Loucy (cell line): ENCODE measurements at regions not wholly inside any gene's neighbourhood (a gene's known extent, or its start where the extent isn't known, plus 50 kb on each side); places are given as distances from the start of the nearest gene placed in this dataset.

Experiments
- H2AFZ ChIP-seq: fragments of 200-600 bp; sonication (generic); 2 replicates; pipeline ENCODE4 v1.6.0; 2016; ENCODE audit warnings: antibody characterized with exemption, mild to moderate bottlenecking, low read length, moderate library complexity
- H3F3A ChIP-seq: fragments of 200-600 bp; 2 replicates; pipeline ENCODE4 v1.6.0; 2016; ENCODE audit warnings: antibody characterized with exemption, low read depth, mild to moderate bottlenecking
- H3K27me3 ChIP-seq: fragments of 200-600 bp; sonication (generic); 2 replicates; pipeline ENCODE4 v1.6.1; 2014; ENCODE audit warnings: low read length, mild to moderate bottlenecking; ENCODE audit not compliant: insufficient read depth, poor library complexity, severe bottlenecking
- H3K36me3 ChIP-seq: fragments of 200-600 bp; sonication (generic); 2 replicates; pipeline ENCODE4 v1.6.1; 2016; ENCODE audit warnings: low read length; ENCODE audit not compliant: insufficient read depth
- H3K4me1 ChIP-seq: fragments of 200-600 bp; sonication (generic); 2 replicates; pipeline ENCODE4 v1.5.1; 2014; ENCODE audit warnings: low read length, mild to moderate bottlenecking; ENCODE audit not compliant: insufficient read depth, poor library complexity, severe bottlenecking
- H3K4me2 ChIP-seq: fragments of 200-600 bp; sonication (generic); 2 replicates; pipeline ENCODE4 v1.6.0; 2014; ENCODE audit warnings: antibody characterized with exemption, low read length, low read depth, mild to moderate bottlenecking; ENCODE audit not compliant: poor library complexity, severe bottlenecking
- H3K4me3 ChIP-seq: fragments of 200-600 bp; sonication (generic); 2 replicates; pipeline ENCODE4 v1.5.1; 2014; ENCODE audit warnings: low read length, mild to moderate bottlenecking, mixed read lengths; ENCODE audit not compliant: poor library complexity, severe bottlenecking
- H3K79me2 ChIP-seq: fragments of 200-600 bp; sonication (generic); 2 replicates; pipeline ENCODE4 v1.6.1; 2014; ENCODE audit warnings: low read length; ENCODE audit not compliant: insufficient read depth
- H3K9ac ChIP-seq: fragments of 200-600 bp; sonication (generic); 2 replicates; pipeline ENCODE4 v1.6.0; 2014; ENCODE audit warnings: mild to moderate bottlenecking, low read depth, low read length, moderate library complexity; ENCODE audit not compliant: poor library complexity, severe bottlenecking
- H3K9me2 ChIP-seq: fragments of 200-600 bp; sonication (generic); replicated peaks from 2 replicates; pipeline ENCODE4 v1.6.1; 2016; ENCODE audit warnings: low read depth, low read length, mixed read lengths
- H3K9me3 ChIP-seq: fragments of 200-600 bp; sonication (generic); 2 replicates; pipeline ENCODE4 v1.6.1; 2014; ENCODE audit warnings: mild to moderate bottlenecking, antibody characterized with exemption, low read length, low read depth; ENCODE audit not compliant: insufficient read depth
- H4K20me1 ChIP-seq: fragments of 200-600 bp; sonication (generic); 2 replicates; pipeline ENCODE4 v1.6.0; 2014; ENCODE audit warnings: antibody characterized with exemption, low read length, mild to moderate bottlenecking; ENCODE audit not compliant: insufficient read depth, poor library complexity, severe bottlenecking
- EZH2phosphoT487 ChIP-seq: fragments of 200-600 bp; IDR thresholded peaks from 2 replicates; pipeline ENCODE4 v1.6.1; 2018; ENCODE audit warnings: antibody characterized with exemption, mild to moderate bottlenecking, moderate library complexity, borderline replicate concordance
- TF ChIP-seq, protein P1 (sequence below): fragments of 200-600 bp; sonication (generic); conservative IDR thresholded peaks from 2 replicates; pipeline ENCODE4 v1.5.1; 2014; ENCODE audit warnings: mild to moderate bottlenecking, antibody characterized with exemption, low read length

DNA sequence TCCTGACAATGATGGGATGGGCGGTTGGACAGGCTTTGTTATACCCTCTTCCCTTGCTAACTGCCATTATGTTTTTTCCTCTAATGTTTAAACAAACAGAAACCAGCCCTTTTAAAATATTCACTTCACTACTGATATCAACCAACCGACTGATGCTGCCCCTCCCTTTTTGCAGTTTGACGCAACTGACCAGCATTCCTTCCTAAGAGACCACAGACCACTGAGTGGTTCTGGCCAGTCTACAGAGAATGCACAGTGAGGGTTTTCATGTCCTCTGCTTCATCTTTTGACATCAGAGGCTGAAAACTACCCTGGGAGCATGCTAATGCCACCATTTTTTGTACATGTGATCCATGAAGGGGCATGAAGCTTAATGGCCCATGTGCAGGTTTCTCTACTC, 85.3 kb downstream of the CYP26B1 start:
- TF ChIP-seq, protein P1, sequence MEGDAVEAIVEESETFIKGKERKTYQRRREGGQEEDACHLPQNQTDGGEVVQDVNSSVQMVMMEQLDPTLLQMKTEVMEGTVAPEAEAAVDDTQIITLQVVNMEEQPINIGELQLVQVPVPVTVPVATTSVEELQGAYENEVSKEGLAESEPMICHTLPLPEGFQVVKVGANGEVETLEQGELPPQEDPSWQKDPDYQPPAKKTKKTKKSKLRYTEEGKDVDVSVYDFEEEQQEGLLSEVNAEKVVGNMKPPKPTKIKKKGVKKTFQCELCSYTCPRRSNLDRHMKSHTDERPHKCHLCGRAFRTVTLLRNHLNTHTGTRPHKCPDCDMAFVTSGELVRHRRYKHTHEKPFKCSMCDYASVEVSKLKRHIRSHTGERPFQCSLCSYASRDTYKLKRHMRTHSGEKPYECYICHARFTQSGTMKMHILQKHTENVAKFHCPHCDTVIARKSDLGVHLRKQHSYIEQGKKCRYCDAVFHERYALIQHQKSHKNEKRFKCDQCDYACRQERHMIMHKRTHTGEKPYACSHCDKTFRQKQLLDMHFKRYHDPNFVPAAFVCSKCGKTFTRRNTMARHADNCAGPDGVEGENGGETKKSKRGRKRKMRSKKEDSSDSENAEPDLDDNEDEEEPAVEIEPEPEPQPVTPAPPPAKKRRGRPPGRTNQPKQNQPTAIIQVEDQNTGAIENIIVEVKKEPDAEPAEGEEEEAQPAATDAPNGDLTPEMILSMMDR, result no peak
- TF ChIP-seq EZH2phosphoT487, result no peak
- no peaks in the 10 kb centered on the region for H4K20me1 ChIP-seq
- no peak overlapping the region for H3K4me2 ChIP-seq
- H3F3A ChIP-seq, result no peaks in the 10 kb centered on the region
- H3K4me3 ChIP-seq, result no peak overlapping the region
- H3K27me3 ChIP-seq, result no peaks in the 10 kb centered on the region
- no peak overlapping the region for H3K9ac ChIP-seq
- H3K4me1 ChIP-seq, result no peaks in the 10 kb centered on the region
- no peaks in the 10 kb centered on the region for H3K79me2 ChIP-seq
- H3K36me3 ChIP-seq, result no peaks in the 10 kb centered on the region
- no peak overlapping the region for H2AFZ ChIP-seq
- no peaks in the 10 kb centered on the region; the same call in 1 of the 2 replicates for H3K9me3 ChIP-seq
- no peaks in the 10 kb centered on the region for H3K9me2 ChIP-seq

DNA sequence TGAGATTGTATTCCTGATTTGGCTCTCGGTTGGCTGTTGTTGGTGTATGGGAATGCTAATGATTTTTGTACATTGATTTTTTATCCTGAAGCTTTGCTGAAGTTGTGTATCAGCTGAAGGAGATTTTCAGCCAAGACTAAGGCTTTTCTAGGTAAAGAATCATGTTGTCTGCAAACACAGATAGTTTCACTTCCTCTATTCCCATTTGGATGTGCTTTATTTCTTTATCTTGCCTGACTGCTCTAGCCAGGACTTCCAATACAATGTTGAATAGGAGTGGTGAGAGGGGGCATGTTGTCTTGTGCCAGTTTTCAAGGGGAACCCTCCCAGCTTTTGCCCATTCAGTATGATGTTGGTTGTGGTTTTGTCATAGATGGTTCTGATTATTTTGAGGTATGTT, 90.4 kb downstream of the CYP26B1 start:
- Histone ChIP-seq H4K20me1 (no peaks in the 10 kb centered on the region), H3K4me1 (no peaks in the 10 kb centered on the region), H3K27me3 (no peaks in the 10 kb centered on the region), H3K36me3 (no peaks in the 10 kb centered on the region), H3K4me3 (no peak overlapping the region), H3K4me2 (no peak overlapping the region), H3K9me2 (no peaks in the 10 kb centered on the region), H3K9me3 (no peaks in the 10 kb centered on the region), H3K79me2 (no peaks in the 10 kb centered on the region), H3F3A (no peaks in the 10 kb centered on the region), H3K9ac (no peak overlapping the region), H2AFZ (no peak overlapping the region)
- TF ChIP-seq, protein P1, result no peak
- no peak for TF ChIP-seq EZH2phosphoT487

DNA sequence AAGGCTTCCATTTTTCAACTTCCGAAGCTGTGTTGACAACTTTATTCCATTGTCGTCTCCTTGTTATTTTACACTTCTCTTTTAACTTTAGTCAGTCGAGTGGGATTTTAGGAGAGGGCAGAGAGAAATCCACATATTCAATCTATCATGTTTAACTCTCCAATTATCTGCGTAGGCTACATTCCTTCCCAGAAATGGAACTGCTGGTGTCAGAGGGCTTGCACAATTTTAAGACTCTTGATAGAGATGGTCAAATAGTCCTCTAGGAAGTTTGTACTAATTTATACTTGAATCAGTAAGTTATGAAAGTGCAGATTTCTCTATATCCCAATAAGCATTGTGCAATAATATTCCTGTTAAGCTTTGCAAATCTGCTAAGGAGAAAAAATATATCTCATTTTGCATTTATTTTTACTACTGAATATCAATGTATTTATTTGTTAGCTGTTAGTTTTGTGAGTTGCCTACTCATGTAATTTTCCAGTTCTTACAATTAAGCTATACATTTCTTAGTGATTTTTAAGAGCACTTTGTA, 95.6 kb downstream of the CYP26B1 start:
- H3K27me3 ChIP-seq, result no peaks in the 10 kb centered on the region
- no peaks in the 10 kb centered on the region for H3K9me2 ChIP-seq
- TF ChIP-seq, protein P1, result no peak
- TF ChIP-seq EZH2phosphoT487, result no peak
- no peaks in the 10 kb centered on the region for H3K79me2 ChIP-seq
- no peaks in the 10 kb centered on the region for H4K20me1 ChIP-seq
- no peak overlapping the region for H3K4me2 ChIP-seq
- no peaks in the 10 kb centered on the region for H3K9me3 ChIP-seq
- H3K4me1 ChIP-seq, result no peaks in the 10 kb centered on the region
- no peaks in the 10 kb centered on the region for H3F3A ChIP-seq
- H3K4me3 ChIP-seq, result no peak overlapping the region
- no peak overlapping the region for H3K9ac ChIP-seq
- H3K36me3 ChIP-seq, result no peaks in the 10 kb centered on the region
- no peak overlapping the region for H2AFZ ChIP-seq
